ENCODE measurements at regions not wholly inside any gene's neighbourhood (a gene's known extent, or its start where the extent isn't known, plus 50 kb on each side); places are given as distances from the start of the nearest gene placed in this dataset.

- TF ChIP-seq CSDC2 (CRISPR knock-in tag; IDR thresholded peaks at IDR 0.05) (no peak), ARNTL (CRISPR knock-in tag; IDR thresholded peaks at IDR 0.05; ENCODE audit: borderline replicate concordance, low read depth) (no peak), ZFP3 (CRISPR knock-in tag; IDR thresholded peaks at IDR 0.05) (no peak), TCF4 (CRISPR knock-in tag; IDR thresholded peaks at IDR 0.05; ENCODE audit: borderline replicate concordance) (no peak), PPARA (CRISPR knock-in tag; IDR thresholded peaks at IDR 0.05; ENCODE audit: borderline replicate concordance) (no peak), ISL1 (CRISPR knock-in tag; IDR thresholded peaks at IDR 0.05) (no peak), RARB (CRISPR knock-in tag; IDR thresholded peaks at IDR 0.05) (no peak)
- TF ChIP-seq, protein P1, sequence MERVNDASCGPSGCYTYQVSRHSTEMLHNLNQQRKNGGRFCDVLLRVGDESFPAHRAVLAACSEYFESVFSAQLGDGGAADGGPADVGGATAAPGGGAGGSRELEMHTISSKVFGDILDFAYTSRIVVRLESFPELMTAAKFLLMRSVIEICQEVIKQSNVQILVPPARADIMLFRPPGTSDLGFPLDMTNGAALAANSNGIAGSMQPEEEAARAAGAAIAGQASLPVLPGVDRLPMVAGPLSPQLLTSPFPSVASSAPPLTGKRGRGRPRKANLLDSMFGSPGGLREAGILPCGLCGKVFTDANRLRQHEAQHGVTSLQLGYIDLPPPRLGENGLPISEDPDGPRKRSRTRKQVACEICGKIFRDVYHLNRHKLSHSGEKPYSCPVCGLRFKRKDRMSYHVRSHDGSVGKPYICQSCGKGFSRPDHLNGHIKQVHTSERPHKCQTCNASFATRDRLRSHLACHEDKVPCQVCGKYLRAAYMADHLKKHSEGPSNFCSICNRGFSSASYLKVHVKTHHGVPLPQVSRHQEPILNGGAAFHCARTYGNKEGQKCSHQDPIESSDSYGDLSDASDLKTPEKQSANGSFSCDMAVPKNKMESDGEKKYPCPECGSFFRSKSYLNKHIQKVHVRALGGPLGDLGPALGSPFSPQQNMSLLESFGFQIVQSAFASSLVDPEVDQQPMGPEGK (CRISPR knock-in tag; IDR thresholded peaks at IDR 0.05; ENCODE audit: borderline replicate concordance): no peak
Measured at GRCh38 chr5:179438461-179438860, 93.2 kb upstream of the ADAMTS2 start.

Measured in SK-N-SH treated with all-trans-retinoic acid at 6 μM for 48 hours (cell line).